ENCODE measurements at regions not wholly inside any gene's neighbourhood (a gene's known extent, or its start where the extent isn't known, plus 50 kb on each side); places are given as distances from the start of the nearest gene placed in this dataset.

- Mint-ChIP-seq H3K4me1 (ENCODE audit: low read depth, unreplicated experiment) (peaks cover 9% of the 10 kb centered on the region), H3K4me3 (ENCODE audit: unreplicated experiment) (no peak overlapping the region), H3K27ac (ENCODE audit: unreplicated experiment) (no peak overlapping the region), H3K36me3 (ENCODE audit: unreplicated experiment) (peaks cover 1% of the 10 kb centered on the region), H3K27me3 (ENCODE audit: unreplicated experiment) (no peaks in the 10 kb centered on the region), H3K9me3 (ENCODE audit: unreplicated experiment) (peaks cover 3% of the 10 kb centered on the region)
- TF ChIP-seq CTCF (IDR thresholded peaks at IDR 0.05; ENCODE audit: partially characterized antibody, unreplicated experiment) = no peak
- no peak for DNase-seq
Observed at GRCh38 chr6:6518631-6519427, 69.7 kb upstream of the LY86 start.

- H3K4me1 Mint-ChIP-seq (ENCODE audit: low read depth, unreplicated experiment) = peaks cover 2% of the 10 kb centered on the region
- no peak overlapping the region for H3K27ac Mint-ChIP-seq (ENCODE audit: unreplicated experiment)
- H3K36me3 Mint-ChIP-seq (ENCODE audit: unreplicated experiment) = peaks cover 18% of the 10 kb centered on the region
- TF ChIP-seq CTCF (IDR thresholded peaks at IDR 0.05; ENCODE audit: partially characterized antibody, unreplicated experiment) = no peak
- H3K27me3 Mint-ChIP-seq (ENCODE audit: unreplicated experiment) = no peaks in the 10 kb centered on the region
- no peaks in the 10 kb centered on the region for H3K9me3 Mint-ChIP-seq (ENCODE audit: unreplicated experiment)
- H3K4me3 Mint-ChIP-seq (ENCODE audit: unreplicated experiment) = no peak overlapping the region
- DNase-seq = no peak
Observed at GRCh38 chr6:6521961-6522482, 66.5 kb upstream of the LY86 start.

GRCh38 chr6:6522709-6523108 is 65.8 kb upstream of the LY86 start:
- H3K27me3 Mint-ChIP-seq (ENCODE audit: unreplicated experiment) = no peaks in the 10 kb centered on the region
- H3K9me3 Mint-ChIP-seq (ENCODE audit: unreplicated experiment) = no peaks in the 10 kb centered on the region
- H3K4me3 Mint-ChIP-seq (ENCODE audit: unreplicated experiment) = no peak overlapping the region
- TF ChIP-seq CTCF (IDR thresholded peaks at IDR 0.05; ENCODE audit: partially characterized antibody, unreplicated experiment) = no peak
- H3K4me1 Mint-ChIP-seq (ENCODE audit: low read depth, unreplicated experiment) = no peaks in the 10 kb centered on the region
- H3K36me3 Mint-ChIP-seq (ENCODE audit: unreplicated experiment) = peaks cover 21% of the 10 kb centered on the region
- DNase-seq = no peak
- no peak overlapping the region for H3K27ac Mint-ChIP-seq (ENCODE audit: unreplicated experiment)

GRCh38 chr6:6524951-6525350 is 63.6 kb upstream of the LY86 start:
- no peaks in the 10 kb centered on the region for H3K27me3 Mint-ChIP-seq (ENCODE audit: unreplicated experiment)
- H3K27ac Mint-ChIP-seq (ENCODE audit: unreplicated experiment) = no peak overlapping the region
- no peak overlapping the region for H3K4me3 Mint-ChIP-seq (ENCODE audit: unreplicated experiment)
- H3K9me3 Mint-ChIP-seq (ENCODE audit: unreplicated experiment) = no peaks in the 10 kb centered on the region
- no peak for DNase-seq
- TF ChIP-seq CTCF (IDR thresholded peaks at IDR 0.05; ENCODE audit: partially characterized antibody, unreplicated experiment) = no peak
- peaks cover 21% of the 10 kb centered on the region for H3K36me3 Mint-ChIP-seq (ENCODE audit: unreplicated experiment)
- no peaks in the 10 kb centered on the region for H3K4me1 Mint-ChIP-seq (ENCODE audit: low read depth, unreplicated experiment)

- no peak for DNase-seq
- Mint-ChIP-seq H3K4me3 (ENCODE audit: unreplicated experiment) (no peak overlapping the region), H3K36me3 (ENCODE audit: unreplicated experiment) (peaks cover 21% of the 10 kb centered on the region), H3K9me3 (ENCODE audit: unreplicated experiment) (no peaks in the 10 kb centered on the region), H3K27ac (ENCODE audit: unreplicated experiment) (no peak overlapping the region), H3K27me3 (ENCODE audit: unreplicated experiment) (no peaks in the 10 kb centered on the region), H3K4me1 (ENCODE audit: low read depth, unreplicated experiment) (no peaks in the 10 kb centered on the region)
- no peak for TF ChIP-seq CTCF (IDR thresholded peaks at IDR 0.05; ENCODE audit: partially characterized antibody, unreplicated experiment)
Observed at GRCh38 chr6:6525933-6526332, 62.6 kb upstream of the LY86 start.

Data from glutamatergic neuron (in vitro differentiated cells).